Epithelial cell of proximal tubule (primary cell): ENCODE measurements at regions not wholly inside any gene's neighbourhood (a gene's known extent, or its start where the extent isn't known, plus 50 kb on each side); places are given as distances from the start of the nearest gene placed in this dataset.

Source experiments
- DNase-seq: peaks from one replicate; pipeline ENCODE4 v3.0.0-alpha.2; 2011; ENCODE audit warnings: low read depth
- H3K4me3 ChIP-seq: 2 replicates; pipeline ENCODE4 v1.5.1; 2011; ENCODE audit warnings: low read depth, mild to moderate bottlenecking, low read length
- TF ChIP-seq, protein P1 (sequence below): conservative IDR thresholded peaks from 2 replicates; pipeline ENCODE4 v1.5.1; 2012; ENCODE audit warnings: low read depth, mild to moderate bottlenecking, low read length

DNA sequence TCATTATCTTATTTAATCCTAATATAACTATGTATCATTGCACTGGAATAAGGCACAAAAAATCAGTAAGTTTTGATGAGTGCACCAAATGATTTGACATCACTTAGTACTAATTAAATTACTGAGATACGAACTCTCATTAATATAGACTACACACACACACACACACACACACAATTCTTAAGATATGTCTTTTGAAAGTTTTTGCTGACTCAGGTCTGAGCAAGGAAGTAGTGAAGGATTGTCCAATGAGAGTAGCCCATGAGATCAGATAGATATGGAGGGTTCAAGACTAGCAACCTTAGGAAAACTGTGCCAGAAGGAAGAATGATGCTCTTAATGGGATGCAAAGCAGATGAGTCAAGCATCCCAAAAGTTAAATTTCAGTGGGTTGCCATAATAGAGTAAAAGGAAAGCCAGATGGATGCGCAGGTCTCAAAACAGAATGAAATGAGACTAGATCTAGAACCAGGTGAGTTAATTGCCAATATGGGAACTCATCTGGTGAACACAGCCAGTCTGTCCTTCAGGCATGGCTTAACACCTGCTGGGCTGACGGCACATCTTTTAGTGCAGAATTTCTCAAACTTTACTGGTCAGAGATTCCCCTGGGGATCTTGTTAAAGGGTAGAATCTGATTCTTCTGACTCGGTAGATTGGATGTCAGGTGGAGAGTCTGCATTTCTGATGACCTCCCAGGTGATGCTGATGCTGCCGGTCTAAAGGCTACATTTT, 197.0 kb upstream of the NR4A3 start:
- TF ChIP-seq, protein P1, sequence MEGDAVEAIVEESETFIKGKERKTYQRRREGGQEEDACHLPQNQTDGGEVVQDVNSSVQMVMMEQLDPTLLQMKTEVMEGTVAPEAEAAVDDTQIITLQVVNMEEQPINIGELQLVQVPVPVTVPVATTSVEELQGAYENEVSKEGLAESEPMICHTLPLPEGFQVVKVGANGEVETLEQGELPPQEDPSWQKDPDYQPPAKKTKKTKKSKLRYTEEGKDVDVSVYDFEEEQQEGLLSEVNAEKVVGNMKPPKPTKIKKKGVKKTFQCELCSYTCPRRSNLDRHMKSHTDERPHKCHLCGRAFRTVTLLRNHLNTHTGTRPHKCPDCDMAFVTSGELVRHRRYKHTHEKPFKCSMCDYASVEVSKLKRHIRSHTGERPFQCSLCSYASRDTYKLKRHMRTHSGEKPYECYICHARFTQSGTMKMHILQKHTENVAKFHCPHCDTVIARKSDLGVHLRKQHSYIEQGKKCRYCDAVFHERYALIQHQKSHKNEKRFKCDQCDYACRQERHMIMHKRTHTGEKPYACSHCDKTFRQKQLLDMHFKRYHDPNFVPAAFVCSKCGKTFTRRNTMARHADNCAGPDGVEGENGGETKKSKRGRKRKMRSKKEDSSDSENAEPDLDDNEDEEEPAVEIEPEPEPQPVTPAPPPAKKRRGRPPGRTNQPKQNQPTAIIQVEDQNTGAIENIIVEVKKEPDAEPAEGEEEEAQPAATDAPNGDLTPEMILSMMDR = no peak

DNA sequence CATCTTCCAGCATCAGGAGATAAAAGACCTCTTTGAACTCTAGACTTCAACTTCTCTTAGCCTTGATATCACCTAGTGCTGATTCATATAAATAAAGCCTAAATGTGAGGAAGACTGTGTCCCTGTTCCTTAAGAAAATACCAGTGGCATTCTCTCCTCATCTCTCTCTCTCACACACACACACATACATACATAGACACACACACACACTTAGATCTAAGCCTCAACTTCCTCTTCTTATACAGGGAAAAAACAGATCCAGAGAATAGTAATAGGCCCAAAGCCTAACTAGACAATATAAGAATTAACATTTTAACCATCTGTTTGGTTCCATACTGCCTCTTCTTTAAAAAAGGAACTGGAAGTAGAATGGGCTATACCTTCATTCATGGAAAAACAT, 195.3 kb upstream of the NR4A3 start:
- DNase-seq = no peak
- TF ChIP-seq, protein P1 = no peak
- no peak overlapping the region for H3K4me3 ChIP-seq

More for the DNA sequence above, 197.0 kb upstream of the NR4A3 start:
- DNase-seq = no peak
- H3K4me3 ChIP-seq = no peak overlapping the region

DNA sequence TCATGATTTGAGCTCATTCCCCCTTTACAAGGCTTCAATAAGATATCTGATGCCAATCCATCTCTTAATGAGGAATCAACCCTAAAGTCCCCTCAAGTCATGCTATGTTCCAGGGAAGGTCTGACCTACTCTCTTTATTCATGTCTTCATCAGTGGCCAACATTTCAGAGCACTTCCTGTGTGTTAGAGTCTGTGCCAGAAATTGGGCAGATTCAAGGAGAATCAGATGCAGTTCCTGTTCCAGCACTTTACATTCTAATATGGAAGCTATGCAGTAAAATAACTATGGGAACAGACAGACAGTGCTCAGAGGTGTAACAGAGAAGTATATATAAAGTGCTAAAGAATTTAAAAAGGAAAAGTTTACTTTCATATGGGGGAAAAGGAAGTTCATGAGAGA, 193.4 kb upstream of the NR4A3 start:
- no peak for DNase-seq
- TF ChIP-seq, protein P1 = no peak
- no peak overlapping the region for H3K4me3 ChIP-seq

DNA sequence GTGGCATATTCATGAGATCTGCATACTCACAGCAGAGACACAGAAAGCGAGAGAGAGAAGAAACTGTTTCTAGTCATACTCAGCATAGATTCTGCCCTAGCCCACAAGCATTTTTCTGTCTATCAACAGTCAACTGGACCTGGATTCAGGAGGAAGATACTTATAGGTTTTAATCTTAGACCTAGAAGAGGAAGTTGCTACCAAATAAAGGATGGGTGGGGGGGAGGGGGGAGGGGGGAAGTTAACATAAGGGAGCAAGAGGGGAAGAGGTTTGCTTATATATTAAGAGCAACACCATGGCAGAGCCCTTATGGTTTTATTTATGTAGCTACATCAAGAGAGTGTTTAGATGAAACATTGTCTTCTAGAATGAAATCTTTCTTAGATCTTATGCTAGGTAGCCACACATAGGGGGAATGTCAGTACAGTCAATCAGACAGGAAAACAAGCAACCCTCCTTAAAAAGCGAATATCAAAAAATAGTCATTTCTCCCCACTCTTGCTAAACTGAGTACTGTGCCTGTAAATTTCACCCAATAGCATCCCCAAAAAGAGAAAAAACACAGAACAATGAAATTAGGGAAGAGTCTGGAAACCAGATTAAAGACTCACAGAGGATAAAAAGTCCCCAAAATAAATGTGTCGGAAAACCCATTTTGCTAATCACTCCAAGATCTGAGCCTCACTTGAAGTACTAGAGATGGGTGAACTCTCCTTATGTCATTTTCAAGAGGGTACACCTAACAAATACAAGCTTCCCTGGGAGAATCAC, 192.7 kb upstream of the NR4A3 start:
- no peak overlapping the region for H3K4me3 ChIP-seq
- TF ChIP-seq, protein P1 = no peak
- no peak for DNase-seq

DNA sequence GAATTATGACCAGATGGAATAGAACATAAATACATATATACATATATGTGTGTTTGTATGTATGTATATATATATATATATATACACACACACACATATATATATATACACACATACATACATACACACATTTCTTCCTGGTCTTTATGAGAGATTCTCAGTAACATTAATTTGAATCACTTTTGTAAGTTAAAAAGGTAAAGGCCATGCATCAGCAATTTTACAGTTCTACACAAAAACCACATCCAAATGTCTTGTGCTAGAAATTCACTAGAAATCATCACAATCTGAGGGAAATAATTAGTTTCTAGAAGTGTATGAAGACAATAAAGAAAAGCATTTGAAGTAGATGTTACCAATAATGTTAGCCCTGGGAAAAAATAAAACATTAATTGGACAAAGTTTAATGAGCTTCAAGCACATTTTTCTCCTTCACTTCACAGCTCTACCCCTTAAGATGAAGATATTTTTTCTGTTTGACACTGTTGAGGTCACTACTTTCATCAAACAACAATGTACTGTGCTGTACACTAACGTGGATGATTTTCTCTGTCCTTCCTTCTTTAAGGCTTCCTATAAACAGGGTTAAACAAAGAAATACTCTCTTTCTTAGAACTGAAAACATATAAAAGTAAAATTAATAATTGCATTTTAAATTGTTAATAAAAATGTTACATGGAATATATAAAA, 189.2 kb upstream of the NR4A3 start:
- no peak for DNase-seq
- TF ChIP-seq, protein P1 = no peak
- H3K4me3 ChIP-seq = no peak overlapping the region

DNA sequence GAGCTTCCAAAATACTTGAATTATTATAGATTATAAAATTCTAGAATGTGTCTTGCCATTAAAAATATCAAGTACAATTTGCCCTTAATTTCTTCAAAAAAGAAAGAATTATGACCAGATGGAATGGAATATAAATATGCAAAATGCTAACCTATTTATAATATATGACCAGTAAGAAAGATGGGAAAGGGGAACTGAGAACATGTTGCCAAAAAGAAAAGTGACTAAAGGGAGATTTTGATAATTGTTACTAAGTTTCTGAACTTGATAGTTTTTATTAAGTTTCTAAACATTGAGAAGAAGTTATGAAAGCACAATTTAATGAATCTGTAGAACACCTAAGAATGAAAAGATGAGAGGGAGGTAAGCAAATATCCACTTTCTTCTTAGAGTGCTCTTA, 188.4 kb upstream of the NR4A3 start:
- DNase-seq = no peak
- TF ChIP-seq, protein P1 = no peak
- H3K4me3 ChIP-seq = no peak overlapping the region
